Adipocyte (in vitro differentiated cells): ENCODE measurements at regions not wholly inside any gene's neighbourhood (a gene's known extent, or its start where the extent isn't known, plus 50 kb on each side); places are given as distances from the start of the nearest gene placed in this dataset.

ENCODE experiments used
- DNase-seq: peaks from one replicate; pipeline ENCODE4 v3.0.0-alpha.2; 2015; ENCODE audit warnings: low read depth
- H3K27me3 ChIP-seq: replicated peaks from 2 replicates; pipeline ENCODE4 v1.7.0; 2013; ENCODE audit warnings: mild to moderate bottlenecking, low read length, moderate library complexity; ENCODE audit not compliant: control insufficient read depth, insufficient read depth
- H3K36me3 ChIP-seq: 2 replicates; pipeline ENCODE4 v1.7.0; 2013; ENCODE audit warnings: low read length, mild to moderate bottlenecking, moderate library complexity; ENCODE audit not compliant: control insufficient read depth, insufficient read depth, severe bottlenecking
- H3K4me1 ChIP-seq: 2 replicates; pipeline ENCODE4 v1.7.0; 2013; ENCODE audit warnings: mild to moderate bottlenecking, low read length, moderate library complexity; ENCODE audit not compliant: control insufficient read depth, insufficient read depth
- H3K4me3 ChIP-seq: 2 replicates; pipeline ENCODE4 v1.7.0; 2013; ENCODE audit warnings: mild to moderate bottlenecking, low read length, moderate library complexity
- H3K9ac ChIP-seq: 2 replicates; pipeline ENCODE4 v1.7.0; 2013; ENCODE audit warnings: mild to moderate bottlenecking, low read length, moderate library complexity
- H3K9me3 ChIP-seq: 2 replicates; pipeline ENCODE4 v1.7.0; 2013; ENCODE audit warnings: mild to moderate bottlenecking, low read length, moderate library complexity; ENCODE audit not compliant: control insufficient read depth

DNA sequence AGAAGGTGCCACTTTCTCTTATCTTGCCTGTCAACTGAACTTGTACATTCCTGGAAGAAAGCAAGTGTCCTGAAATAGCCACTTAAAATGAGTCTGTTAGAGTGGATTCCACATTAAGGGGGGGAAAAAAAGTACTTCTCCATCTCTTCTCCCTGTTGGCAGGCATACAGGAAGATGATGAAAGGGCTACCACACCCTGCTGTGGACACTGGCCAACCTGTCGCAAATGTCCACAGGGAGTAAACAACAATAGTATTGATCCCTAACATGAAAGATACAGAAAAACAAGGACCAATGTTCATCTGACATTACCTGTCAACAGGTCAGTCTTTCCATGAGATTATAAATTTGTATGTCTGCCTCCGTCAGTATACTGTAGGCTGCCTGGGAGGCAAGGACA is 265.1 kb upstream of the MAP3K1 start:
- H3K4me3 ChIP-seq = no peak overlapping the region
- DNase-seq = no peak
- no peaks in the 10 kb centered on the region for H3K27me3 ChIP-seq
- no peak overlapping the region for H3K9ac ChIP-seq
- H3K36me3 ChIP-seq = no peaks in the 10 kb centered on the region
- H3K4me1 ChIP-seq = peaks cover 24% of the 10 kb centered on the region
- no peaks in the 10 kb centered on the region for H3K9me3 ChIP-seq

DNA sequence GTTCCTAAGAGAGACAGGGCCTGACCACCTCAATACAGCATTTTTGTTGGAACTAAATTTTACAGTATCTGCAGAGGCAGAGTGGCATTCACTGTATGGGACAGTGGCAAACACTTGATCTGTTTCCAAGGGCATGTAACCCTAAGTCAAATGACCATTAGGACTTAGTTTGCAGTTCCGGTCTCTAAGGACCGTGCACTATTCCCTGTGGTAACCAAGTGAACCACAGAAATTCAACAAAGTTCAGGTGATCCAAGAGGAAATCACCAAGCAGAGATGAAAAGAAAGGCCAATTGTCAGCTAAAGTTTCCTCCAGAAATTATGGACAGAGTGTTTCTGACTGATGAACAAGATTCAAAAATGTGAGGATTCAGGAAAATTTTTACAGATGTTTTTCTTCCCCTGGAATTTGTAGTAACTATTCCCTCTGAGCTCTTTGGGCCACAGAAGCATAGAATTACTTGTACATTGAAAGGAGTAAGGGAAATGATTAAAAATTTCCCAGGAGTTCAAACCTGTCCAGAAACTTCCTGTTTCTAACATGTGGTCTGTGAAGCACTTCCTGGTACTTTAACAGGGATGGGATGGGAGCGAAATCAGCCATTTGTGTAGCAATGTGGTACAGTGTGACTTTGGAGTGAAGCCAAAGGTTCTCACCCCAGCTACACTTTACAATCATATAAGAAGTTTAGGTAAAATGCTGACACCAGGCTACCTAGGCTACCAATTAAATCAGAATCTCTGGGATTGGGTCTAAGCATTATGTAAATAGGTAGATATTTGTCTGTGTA is 266.1 kb upstream of the MAP3K1 start:
- no peak for DNase-seq
- no peak overlapping the region for H3K4me3 ChIP-seq
- H3K27me3 ChIP-seq = no peaks in the 10 kb centered on the region
- H3K9ac ChIP-seq = no peak overlapping the region
- H3K9me3 ChIP-seq = no peaks in the 10 kb centered on the region
- H3K4me1 ChIP-seq = peaks cover 29% of the 10 kb centered on the region
- no peaks in the 10 kb centered on the region for H3K36me3 ChIP-seq

GRCh38 chr5:56545016-56545415 is 270.3 kb upstream of the MAP3K1 start:
- DNase-seq = no peak
- H3K4me1 ChIP-seq = peaks cover 13% of the 10 kb centered on the region

GRCh38 chr5:56543441-56544388 is 271.6 kb upstream of the MAP3K1 start:
- Histone ChIP-seq H3K9me3 (no peaks in the 10 kb centered on the region), H3K27me3 (peaks cover 4% of the 10 kb centered on the region), H3K4me3 (no peak overlapping the region), H3K9ac (no peak overlapping the region), H3K36me3 (no peaks in the 10 kb centered on the region), H3K4me1 (peaks cover 9% of the 10 kb centered on the region)
- no peak for DNase-seq

More at GRCh38 chr5:56545016-56545415, 270.3 kb upstream of the MAP3K1 start:
- Histone ChIP-seq H3K9ac (no peak overlapping the region), H3K36me3 (no peaks in the 10 kb centered on the region), H3K27me3 (no peaks in the 10 kb centered on the region), H3K9me3 (no peaks in the 10 kb centered on the region), H3K4me3 (no peak overlapping the region)

DNA sequence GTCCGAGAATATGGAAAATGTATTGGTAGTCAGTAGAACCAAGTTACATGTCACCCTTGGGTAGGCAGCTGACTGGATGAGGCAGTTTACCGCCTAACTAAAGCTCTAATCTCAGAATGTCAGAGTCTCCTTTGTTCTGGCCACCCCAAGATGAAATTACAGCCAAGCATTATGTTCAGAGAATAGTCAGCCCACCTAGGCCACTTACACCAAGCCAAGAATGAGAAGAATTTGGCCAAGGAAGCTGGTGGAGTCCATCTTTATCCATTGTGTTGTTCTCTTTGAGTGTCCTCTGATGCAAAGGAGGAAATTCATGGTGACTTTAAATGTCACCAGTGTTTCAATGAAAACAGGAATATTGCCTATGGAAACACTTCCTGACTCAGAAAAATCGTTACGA is 275.1 kb upstream of the MAP3K1 start:
- DNase-seq = no peak
- Histone ChIP-seq H3K27me3 (peaks cover 4% of the 10 kb centered on the region), H3K4me1 (peaks cover 6% of the 10 kb centered on the region), H3K9ac (no peak overlapping the region), H3K4me3 (no peak overlapping the region), H3K9me3 (no peaks in the 10 kb centered on the region), H3K36me3 (no peaks in the 10 kb centered on the region)

- Histone ChIP-seq H3K9ac (no peak overlapping the region), H3K9me3 (no peaks in the 10 kb centered on the region), H3K4me1 (no peaks in the 10 kb centered on the region), H3K36me3 (no peaks in the 10 kb centered on the region), H3K4me3 (no peak overlapping the region), H3K27me3 (peaks cover 10% of the 10 kb centered on the region)
- no peak for DNase-seq
Measured at GRCh38 chr5:56538580-56538979, 276.8 kb upstream of the MAP3K1 start.

DNA sequence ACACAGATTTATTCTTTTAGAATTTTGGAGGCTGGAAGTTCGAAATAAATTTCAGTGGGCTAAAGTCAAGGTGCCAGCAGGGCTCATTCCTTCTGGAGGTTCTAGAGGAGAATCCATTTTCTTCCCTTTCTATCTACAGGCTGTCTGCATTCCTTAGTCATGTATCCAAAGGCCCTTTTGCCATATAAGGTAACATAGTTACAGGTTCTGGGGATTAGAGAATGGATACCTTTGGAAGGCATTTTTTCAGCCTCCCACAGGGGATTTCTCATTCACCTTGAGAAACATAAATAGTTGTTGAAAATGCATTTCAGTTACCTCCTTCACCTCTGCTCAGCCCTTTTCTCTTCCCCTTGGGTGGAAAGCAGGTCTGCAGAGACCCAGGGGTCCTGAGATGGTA is 280.0 kb upstream of the MAP3K1 start:
- peaks cover 1% of the 10 kb centered on the region for H3K4me1 ChIP-seq
- no peak overlapping the region for H3K9ac ChIP-seq
- no peak overlapping the region for H3K4me3 ChIP-seq
- no peaks in the 10 kb centered on the region for H3K36me3 ChIP-seq
- no peak for DNase-seq
- H3K27me3 ChIP-seq = peaks cover 16% of the 10 kb centered on the region
- no peaks in the 10 kb centered on the region for H3K9me3 ChIP-seq

DNA sequence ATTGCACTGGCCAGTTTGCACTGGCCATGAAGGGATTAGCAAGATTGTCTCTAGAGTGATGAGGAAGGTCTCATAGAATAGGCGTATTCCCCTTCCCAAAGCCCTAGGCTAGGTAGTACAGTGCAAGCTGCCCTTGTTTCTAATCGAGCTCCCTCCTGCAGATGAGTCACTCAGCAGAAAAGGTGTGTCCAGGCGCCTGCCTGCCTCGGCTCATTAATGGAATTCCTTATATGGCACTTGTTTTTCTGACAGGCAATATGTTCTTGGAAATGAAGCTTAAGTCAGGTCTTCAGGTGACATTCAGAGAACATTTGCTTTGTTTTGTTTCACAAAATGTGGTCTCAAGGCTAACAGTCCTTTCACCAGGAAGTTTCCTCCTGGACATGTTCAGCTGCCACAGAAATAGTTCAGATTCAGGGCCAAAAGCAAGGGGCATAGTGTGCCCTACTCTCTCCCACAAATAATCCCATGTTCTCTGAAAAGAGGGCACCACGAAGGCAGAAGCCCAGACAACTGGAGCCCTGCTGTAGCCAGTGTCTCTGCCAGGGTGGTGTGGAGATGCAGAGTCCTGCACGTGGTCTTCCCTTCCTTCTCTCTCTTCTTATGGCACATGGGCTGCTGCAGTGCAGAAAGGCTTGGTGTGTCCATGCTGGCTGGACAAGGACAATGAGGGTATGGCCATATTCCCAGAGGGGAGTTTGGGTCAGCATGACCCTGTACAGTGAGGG is 281.1 kb upstream of the MAP3K1 start:
- H3K36me3 ChIP-seq = no peaks in the 10 kb centered on the region

GRCh38 chr5:56532466-56532865 is 282.9 kb upstream of the MAP3K1 start:
- Histone ChIP-seq H3K4me3 (no peak overlapping the region), H3K36me3 (no peaks in the 10 kb centered on the region), H3K4me1 (peaks cover 7% of the 10 kb centered on the region), H3K9ac (no peak overlapping the region), H3K27me3 (peaks cover 12% of the 10 kb centered on the region), H3K9me3 (no peaks in the 10 kb centered on the region)
- DNase-seq = no peak

More for the DNA sequence above, 281.1 kb upstream of the MAP3K1 start:
- no peak for DNase-seq
- peaks cover 7% of the 10 kb centered on the region for H3K4me1 ChIP-seq
- no peak overlapping the region for H3K9ac ChIP-seq
- H3K9me3 ChIP-seq = no peaks in the 10 kb centered on the region
- peaks cover 13% of the 10 kb centered on the region for H3K27me3 ChIP-seq
- H3K4me3 ChIP-seq = no peak overlapping the region

- Histone ChIP-seq H3K36me3 (no peaks in the 10 kb centered on the region), H3K27me3 (peaks cover 12% of the 10 kb centered on the region), H3K9me3 (no peaks in the 10 kb centered on the region), H3K4me1 (peaks cover 7% of the 10 kb centered on the region), H3K9ac (no peak overlapping the region), H3K4me3 (no peak overlapping the region)
- DNase-seq = no peak
Measured at GRCh38 chr5:56530626-56531138, 284.7 kb upstream of the MAP3K1 start.
